Mesothelial cell of epicardium (in vitro differentiated cells): ENCODE measurements at regions not wholly inside any gene's neighbourhood (a gene's known extent, or its start where the extent isn't known, plus 50 kb on each side); places are given as distances from the start of the nearest gene placed in this dataset.

Experiments
- DNase-seq, 2 experiments: peaks; one replicate each; pipeline ENCODE4 v3.0.0; 2021; ENCODE audit warnings: low spot score in 2 of 2; ENCODE audit not compliant: unreplicated experiment in 2 of 2
- H3K27ac Mint-ChIP-seq: 2 replicates; pipeline ENCODE4 v1.8.0; 2021; ENCODE audit warnings: mixed read lengths
- H3K27me3 Mint-ChIP-seq: 2 replicates; pipeline ENCODE4 v1.8.0; 2021; ENCODE audit warnings: low read depth, mixed read lengths
- H3K36me3 Mint-ChIP-seq: 2 replicates; pipeline ENCODE4 v1.8.0; 2021; ENCODE audit warnings: mixed read lengths
- H3K4me1 Mint-ChIP-seq: 2 replicates; pipeline ENCODE4 v1.8.0; 2021; ENCODE audit warnings: mixed read lengths
- H3K4me3 Mint-ChIP-seq: 2 replicates; pipeline ENCODE4 v1.8.0; 2021; ENCODE audit warnings: mild to moderate bottlenecking, moderate library complexity, mixed read lengths
- H3K9me3 Mint-ChIP-seq: 2 replicates; pipeline ENCODE4 v1.8.0; 2021; ENCODE audit warnings: mixed read lengths
- CTCF ChIP-seq: fragments of 200-600 bp; sonication (generic); IDR thresholded peaks from one replicate; pipeline ENCODE4 v1.5.0; 2021; ENCODE audit warnings: antibody characterized with exemption; ENCODE audit not compliant: unreplicated experiment

- Mint-ChIP-seq H3K9me3 (peaks cover 64% of the 10 kb centered on the region), H3K36me3 (peaks cover 18% of the 10 kb centered on the region), H3K27ac (no peak overlapping the region), H3K27me3 (no peaks in the 10 kb centered on the region), H3K4me1 (no peaks in the 10 kb centered on the region), H3K4me3 (no peak overlapping the region)
- no peak for DNase-seq
- no peak for TF ChIP-seq CTCF
Observed at GRCh38 chr4:33606951-33607350, 2637.4 kb downstream of the ARAP2 start.

- peaks cover 20% of the 10 kb centered on the region for H3K9me3 Mint-ChIP-seq
- TF ChIP-seq CTCF: no peak
- H3K4me1 Mint-ChIP-seq: no peaks in the 10 kb centered on the region
- no peak for DNase-seq
- peaks cover 3% of the 10 kb centered on the region for H3K36me3 Mint-ChIP-seq
- no peak overlapping the region for H3K4me3 Mint-ChIP-seq
- no peaks in the 10 kb centered on the region for H3K27me3 Mint-ChIP-seq
- no peak overlapping the region for H3K27ac Mint-ChIP-seq
Observed at GRCh38 chr4:33616121-33616520, 2628.2 kb downstream of the ARAP2 start.

- Mint-ChIP-seq H3K4me1 (no peaks in the 10 kb centered on the region), H3K27ac (no peak overlapping the region), H3K4me3 (no peak overlapping the region), H3K27me3 (no peaks in the 10 kb centered on the region), H3K36me3 (no peaks in the 10 kb centered on the region), H3K9me3 (peaks cover 7% of the 10 kb centered on the region)
- no peak for TF ChIP-seq CTCF
- DNase-seq: no peak
Observed at GRCh38 chr4:33625748-33626147, 2618.6 kb downstream of the ARAP2 start.

GRCh38 chr4:33626221-33626620 lies 2618.1 kb downstream of the ARAP2 start:
- TF ChIP-seq CTCF: no peak
- no peak overlapping the region for H3K4me3 Mint-ChIP-seq
- no peak overlapping the region for H3K27ac Mint-ChIP-seq
- H3K9me3 Mint-ChIP-seq: peaks cover 7% of the 10 kb centered on the region
- H3K36me3 Mint-ChIP-seq: no peaks in the 10 kb centered on the region
- H3K27me3 Mint-ChIP-seq: no peaks in the 10 kb centered on the region
- H3K4me1 Mint-ChIP-seq: no peaks in the 10 kb centered on the region
- no peak for DNase-seq

GRCh38 chr4:33628296-33628695 lies 2616.0 kb downstream of the ARAP2 start:
- no peak overlapping the region for H3K4me3 Mint-ChIP-seq
- peaks cover 17% of the 10 kb centered on the region for H3K9me3 Mint-ChIP-seq
- no peaks in the 10 kb centered on the region for H3K4me1 Mint-ChIP-seq
- TF ChIP-seq CTCF: no peak
- no peaks in the 10 kb centered on the region for H3K27me3 Mint-ChIP-seq
- H3K36me3 Mint-ChIP-seq: no peaks in the 10 kb centered on the region
- no peak overlapping the region for H3K27ac Mint-ChIP-seq
- DNase-seq: no peak

GRCh38 chr4:33649015-33649414 lies 2595.3 kb downstream of the ARAP2 start:
- Mint-ChIP-seq H3K9me3 (peaks cover 14% of the 10 kb centered on the region), H3K27ac (no peak overlapping the region), H3K4me1 (peaks cover 9% of the 10 kb centered on the region), H3K27me3 (no peaks in the 10 kb centered on the region), H3K4me3 (no peak overlapping the region), H3K36me3 (peaks cover 3% of the 10 kb centered on the region)
- no peak for TF ChIP-seq CTCF
- DNase-seq: no peak
